ENCODE measurements at regions not wholly inside any gene's neighbourhood (a gene's known extent, or its start where the extent isn't known, plus 50 kb on each side); places are given as distances from the start of the nearest gene placed in this dataset.
"Not testable (repeated sequence)": the region's sequence is repeated elsewhere in the genome, so short reads cannot be mapped to it uniquely, and the experiment has no call there.

GRCh38 chr12:65656891-65657351, 167.4 kb upstream of the HMGA2 start:
- FAIRE-seq, result peak; percentile 90

GRCh38 chr12:65657635-65658034, 166.6 kb upstream of the HMGA2 start:
- FAIRE-seq, result no peak

- no peak for FAIRE-seq
Measured at GRCh38 chr12:65658360-65658759, 165.9 kb upstream of the HMGA2 start.

GRCh38 chr12:65659681-65660080, 164.6 kb upstream of the HMGA2 start:
- no peak for FAIRE-seq

- no peak for FAIRE-seq
Measured at GRCh38 chr12:65660096-65660495, 164.2 kb upstream of the HMGA2 start.

GRCh38 chr12:65660836-65661235, 163.4 kb upstream of the HMGA2 start:
- FAIRE-seq, result no peak

GRCh38 chr12:65662590-65662989, 161.7 kb upstream of the HMGA2 start:
- no peak for FAIRE-seq

GRCh38 chr12:65663097-65663496, 161.2 kb upstream of the HMGA2 start:
- no peak for FAIRE-seq

GRCh38 chr12:65663648-65664047, 160.6 kb upstream of the HMGA2 start:
- FAIRE-seq, result no peak

- FAIRE-seq, result no peak
Measured at GRCh38 chr12:65664715-65665250, 159.5 kb upstream of the HMGA2 start.

GRCh38 chr12:65665817-65666216, 158.5 kb upstream of the HMGA2 start:
- FAIRE-seq, result no peak

- FAIRE-seq, result no peak
Measured at GRCh38 chr12:65666876-65667275, 157.4 kb upstream of the HMGA2 start.

- FAIRE-seq, result no peak
Measured at GRCh38 chr12:65667932-65668331, 156.4 kb upstream of the HMGA2 start.

- no peak for FAIRE-seq
Measured at GRCh38 chr12:65668981-65669695, 155.1 kb upstream of the HMGA2 start.

GRCh38 chr12:65670775-65671174, 153.5 kb upstream of the HMGA2 start:
- no peak for FAIRE-seq

GRCh38 chr12:65672441-65672840, 151.8 kb upstream of the HMGA2 start:
- FAIRE-seq, result no peak

GRCh38 chr12:65673156-65673690, 151.1 kb upstream of the HMGA2 start:
- FAIRE-seq, result peak; percentile 54

GRCh38 chr12:65673732-65674131, 150.6 kb upstream of the HMGA2 start:
- FAIRE-seq, result no peak

GRCh38 chr12:65675141-65675621, 149.1 kb upstream of the HMGA2 start:
- FAIRE-seq, result no peak

- not testable (repeated sequence) for FAIRE-seq
Measured at GRCh38 chr12:65678172-65678571, 146.1 kb upstream of the HMGA2 start.

GRCh38 chr12:65681226-65681625, 143.1 kb upstream of the HMGA2 start:
- no peak for FAIRE-seq

GRCh38 chr12:65682112-65682511, 142.2 kb upstream of the HMGA2 start:
- no peak for FAIRE-seq

GRCh38 chr12:65684906-65685305, 139.4 kb upstream of the HMGA2 start:
- no peak for FAIRE-seq

GRCh38 chr12:65685514-65685913, 138.8 kb upstream of the HMGA2 start:
- no peak for FAIRE-seq
